NCI-H1417 (cell line): ENCODE measurements at regions not wholly inside any gene's neighbourhood (a gene's known extent, or its start where the extent isn't known, plus 50 kb on each side); places are given as distances from the start of the nearest gene placed in this dataset.
"Not testable (repeated sequence)": the region's sequence is repeated elsewhere in the genome, so short reads cannot be mapped to it uniquely, and the experiment has no call there.

ENCODE experiments used
- DNase-seq, 3 experiments: peaks; one replicate each; lab custom pipeline; 2025; lab: John Stamatoyannopoulos, UW

- DNase-seq, result no peak
Measured at GRCh38 chr20:29296256-29297230, 1960.9 kb upstream of the DEFB115 start.

- no peak for DNase-seq
Measured at GRCh38 chr20:29297411-29298270, 1959.8 kb upstream of the DEFB115 start.

GRCh38 chr20:29298271-29298590, 1959.2 kb upstream of the DEFB115 start:
- DNase-seq, result no peak

- DNase-seq, result no peak
Measured at GRCh38 chr20:29298759-29299613, 1958.5 kb upstream of the DEFB115 start.

GRCh38 chr20:29299811-29300578, 1957.5 kb upstream of the DEFB115 start:
- no peak for DNase-seq

GRCh38 chr20:29300579-29301551, 1956.6 kb upstream of the DEFB115 start:
- DNase-seq, result no peak

GRCh38 chr20:29301624-29302259, 1955.7 kb upstream of the DEFB115 start:
- DNase-seq, result no peak

DNA sequence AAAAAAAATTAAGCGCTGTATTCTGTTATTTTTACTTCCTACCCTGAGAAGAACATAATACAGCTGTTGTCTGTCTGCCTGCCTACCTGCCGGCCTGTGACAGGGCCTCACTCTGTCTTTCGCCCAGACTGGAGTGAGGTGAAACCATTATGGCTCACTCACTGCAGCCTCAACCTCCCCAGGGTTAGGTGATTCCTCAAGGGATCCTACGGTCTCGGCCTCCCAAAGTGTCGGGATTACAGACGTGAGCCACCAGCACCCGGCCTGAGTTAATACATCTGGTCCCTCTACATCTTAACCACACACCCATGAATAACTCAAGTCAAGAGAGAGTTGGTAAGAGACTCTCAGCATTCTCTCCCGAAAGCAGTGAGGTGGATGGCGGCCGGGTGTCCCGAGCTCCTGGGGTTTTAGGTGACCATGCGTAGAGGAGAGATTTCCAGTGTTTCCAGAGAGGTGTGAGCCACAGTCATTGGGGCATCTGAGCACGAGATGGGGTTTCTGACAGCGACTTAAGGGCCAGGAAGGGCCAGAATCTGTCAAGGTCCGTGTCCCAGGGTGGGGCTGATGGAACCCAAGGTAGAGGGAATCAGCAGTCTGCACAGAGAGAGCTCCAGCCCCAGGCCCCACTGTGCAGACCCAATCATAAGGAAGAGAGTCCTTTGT, 1954.4 kb upstream of the DEFB115 start:
- DNase-seq, result no peak

- no peak for DNase-seq
Measured at GRCh38 chr20:29306390-29307072, 1950.9 kb upstream of the DEFB115 start.

DNA sequence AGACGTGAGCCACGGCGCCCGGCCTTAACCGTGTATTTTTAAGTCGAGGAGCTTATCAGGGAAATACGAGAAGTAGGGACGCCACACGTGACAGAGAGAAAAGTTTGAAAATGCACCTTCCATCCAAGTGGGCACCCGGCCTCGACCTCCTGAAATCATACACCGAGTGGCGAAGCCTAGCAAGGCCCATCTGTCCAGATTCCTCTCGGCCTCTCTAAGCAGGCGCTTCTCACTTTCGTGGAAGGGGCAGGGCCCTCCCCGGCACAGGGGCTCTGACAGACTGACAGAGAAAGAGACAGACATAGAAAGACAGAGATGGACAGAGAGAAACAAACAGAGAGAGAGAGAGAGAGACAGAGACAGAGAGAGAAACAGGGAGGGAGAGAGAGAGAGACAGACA, 1950.0 kb upstream of the DEFB115 start:
- DNase-seq, result not testable (repeated sequence)

DNA sequence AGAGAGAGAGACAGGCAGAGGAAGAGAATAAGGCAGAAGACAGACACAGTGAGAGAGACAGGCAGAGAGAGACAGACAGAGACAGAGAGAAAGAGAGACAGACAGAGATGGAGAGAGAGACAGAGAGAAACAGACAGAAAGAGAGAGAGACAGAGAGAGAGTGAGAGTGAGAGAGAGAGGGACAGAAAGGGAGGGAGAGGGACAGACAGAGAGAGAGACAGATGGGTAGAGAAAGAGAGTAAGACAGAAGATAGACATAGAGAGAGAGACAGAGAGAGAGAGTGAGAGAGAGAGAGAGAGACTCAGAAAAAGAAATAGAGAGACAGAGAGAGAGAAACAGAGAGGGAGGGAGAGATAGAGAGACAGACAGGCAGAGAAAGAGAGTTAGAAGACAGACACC, 1948.5 kb upstream of the DEFB115 start:
- DNase-seq, result not testable (repeated sequence)

DNA sequence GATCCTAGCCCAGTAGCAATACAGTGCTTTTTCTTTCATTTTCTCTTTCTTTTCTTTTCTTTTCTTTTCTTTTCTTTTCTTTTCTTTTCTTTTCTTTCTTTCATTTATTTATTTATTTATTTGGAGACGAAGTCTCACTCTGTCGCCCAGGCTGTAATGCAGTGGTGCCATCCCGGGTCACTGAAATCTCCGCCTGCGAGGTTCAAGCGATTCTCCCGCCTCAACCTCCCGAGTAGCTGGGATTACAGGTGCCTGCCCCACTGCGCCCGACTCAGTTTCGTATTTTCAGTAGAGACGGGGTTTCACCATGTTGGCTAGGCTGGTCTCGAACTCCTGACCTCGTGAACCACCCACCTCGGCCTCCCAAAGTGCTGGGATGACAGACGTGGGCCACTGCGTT, 1948.0 kb upstream of the DEFB115 start:
- not testable (repeated sequence) for DNase-seq

- DNase-seq, result not testable (repeated sequence)
Measured at GRCh38 chr20:29311046-29311445, 1946.4 kb upstream of the DEFB115 start.

DNA sequence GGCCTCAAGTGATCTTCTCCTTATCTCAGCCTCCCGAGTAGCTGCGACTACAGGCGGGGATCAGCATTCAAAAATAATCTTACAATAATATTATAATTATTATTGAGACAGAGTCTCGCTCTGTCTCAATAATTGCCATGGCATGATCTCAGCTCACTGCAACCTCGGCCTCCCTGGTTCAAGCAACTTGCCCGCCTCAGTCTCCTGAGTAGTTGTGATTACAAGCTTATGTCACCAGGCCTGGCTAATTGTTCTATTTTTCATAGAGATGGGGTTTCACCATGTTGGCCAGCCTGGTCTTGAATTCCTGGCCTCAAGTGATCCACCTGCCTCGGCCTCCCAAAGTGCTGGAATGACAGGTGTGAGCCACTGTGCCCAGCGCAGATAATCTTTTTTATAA, 1944.8 kb upstream of the DEFB115 start:
- DNase-seq, result not testable (repeated sequence)

DNA sequence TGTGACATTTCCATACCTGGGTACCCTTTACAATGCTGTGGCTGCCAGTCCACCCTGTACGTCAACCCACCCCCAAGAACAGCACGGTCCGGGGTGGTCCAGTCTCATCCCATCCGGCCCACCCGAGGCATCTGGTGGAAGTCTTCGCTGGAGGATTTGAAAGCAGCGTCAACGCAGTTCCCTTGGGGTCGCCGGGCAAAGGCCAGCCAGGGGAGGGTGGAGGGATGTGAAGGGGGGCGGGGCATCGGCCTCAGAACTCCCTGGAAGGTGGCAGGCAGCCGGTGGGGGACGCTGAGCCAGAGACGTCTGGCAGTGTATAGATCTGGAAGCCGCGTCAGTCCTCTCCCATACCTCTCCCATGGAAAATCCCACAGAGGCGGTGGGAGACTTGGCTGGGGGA, 1944.0 kb upstream of the DEFB115 start:
- no peak for DNase-seq

GRCh38 chr20:29314294-29314693, 1943.2 kb upstream of the DEFB115 start:
- DNase-seq, result no peak

DNA sequence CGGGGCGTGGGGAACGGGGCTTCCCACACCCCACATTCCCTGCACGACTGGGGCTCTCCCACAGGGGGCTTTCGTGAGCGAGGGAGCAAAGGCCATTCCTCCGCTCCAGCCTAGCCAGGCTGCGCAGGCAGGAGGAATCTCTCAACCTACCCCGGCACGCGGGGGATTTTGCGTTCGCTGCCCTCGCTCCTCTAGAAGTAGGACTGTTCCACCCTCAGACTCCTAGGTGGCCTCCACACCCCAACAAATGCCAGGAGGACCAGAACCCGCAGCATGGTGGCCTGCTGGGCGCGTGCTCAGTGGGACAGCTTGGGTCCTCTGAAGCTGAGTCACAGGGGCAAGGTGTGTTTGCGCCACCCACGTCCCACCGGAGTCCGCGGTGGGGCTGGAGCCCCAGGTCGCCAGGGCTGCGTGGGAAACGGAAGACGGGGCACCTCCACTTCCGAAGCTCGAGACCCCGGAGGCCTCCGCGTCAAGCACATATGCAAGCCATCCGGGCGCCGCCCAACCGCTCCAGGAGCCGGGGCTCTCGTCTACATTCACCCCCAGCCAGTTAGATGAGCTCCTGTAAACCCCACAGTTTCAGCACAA, 1938.5 kb upstream of the DEFB115 start:
- no peak for DNase-seq

- DNase-seq, result no peak
Measured at GRCh38 chr20:29319725-29320124, 1937.7 kb upstream of the DEFB115 start.
